HEK293 (cell line): ENCODE measurements at regions not wholly inside any gene's neighbourhood (a gene's known extent, or its start where the extent isn't known, plus 50 kb on each side); places are given as distances from the start of the nearest gene placed in this dataset.

Source experiments
- BCL11A ChIP-seq: fragments of 450-650 bp; formaldehyde crosslinking; IDR thresholded peaks from 2 replicates; pipeline ENCODE4 v1.5.1; 2016; ENCODE audit warnings: low read depth, missing biosample characterization, missing genetic modification characterization
- CTCF ChIP-seq: fragments of 450-650 bp; formaldehyde crosslinking; IDR thresholded peaks from 2 replicates; pipeline ENCODE4 v1.5.1; 2016; ENCODE audit warnings: missing biosample characterization, missing genetic modification characterization
- ZBTB6 ChIP-seq: fragments of 450-650 bp; formaldehyde crosslinking; IDR thresholded peaks from 2 replicates; pipeline ENCODE4 v1.5.1; 2017; ENCODE audit warnings: missing biosample characterization, missing genetic modification characterization
- ZFP3 ChIP-seq: fragments of 450-650 bp; formaldehyde crosslinking; IDR thresholded peaks from 2 replicates; pipeline ENCODE4 v1.5.1; 2016; ENCODE audit warnings: low read depth, missing biosample characterization, missing genetic modification characterization
- ZNF10 ChIP-seq: fragments of 450-650 bp; formaldehyde crosslinking; IDR thresholded peaks from 2 replicates; pipeline ENCODE4 v1.5.1; 2017; ENCODE audit warnings: missing biosample characterization, missing genetic modification characterization
- ZNF274 ChIP-seq, 2 experiments: fragments of 200-500 bp in 1 of 2; fragments of 450-650 bp in 1 of 2; sonication (Bioruptor generic) in 1 of 2; formaldehyde crosslinking in 1 of 2; IDR thresholded peaks; 2 replicates each; pipeline versions ENCODE4 v1.5.1 to v1.6.1; 2014 to 2016; ENCODE audit warnings: borderline replicate concordance in 1 of 2, inconsistent platforms in 1 of 2, low read length in 1 of 2, missing biosample characterization in 1 of 2, missing genetic modification characterization in 1 of 2
- ZNF324 ChIP-seq: fragments of 450-650 bp; formaldehyde crosslinking; IDR thresholded peaks from 2 replicates; pipeline ENCODE4 v1.5.1; 2016; ENCODE audit warnings: missing biosample characterization, missing genetic modification characterization
- ZNF530 ChIP-seq: fragments of 450-650 bp; formaldehyde crosslinking; IDR thresholded peaks from 2 replicates; pipeline ENCODE4 v1.5.1; 2016; ENCODE audit warnings: low read depth, missing biosample characterization, missing genetic modification characterization
- ZNF600 ChIP-seq: fragments of 450-650 bp; formaldehyde crosslinking; IDR thresholded peaks from 2 replicates; pipeline ENCODE4 v1.5.1; 2016; ENCODE audit warnings: missing biosample characterization, missing genetic modification characterization
- TF ChIP-seq, protein P1 (sequence below): fragments of 450-650 bp; formaldehyde crosslinking; IDR thresholded peaks from 2 replicates; pipeline ENCODE4 v1.5.1; 2016; ENCODE audit warnings: missing biosample characterization, missing genetic modification characterization

DNA sequence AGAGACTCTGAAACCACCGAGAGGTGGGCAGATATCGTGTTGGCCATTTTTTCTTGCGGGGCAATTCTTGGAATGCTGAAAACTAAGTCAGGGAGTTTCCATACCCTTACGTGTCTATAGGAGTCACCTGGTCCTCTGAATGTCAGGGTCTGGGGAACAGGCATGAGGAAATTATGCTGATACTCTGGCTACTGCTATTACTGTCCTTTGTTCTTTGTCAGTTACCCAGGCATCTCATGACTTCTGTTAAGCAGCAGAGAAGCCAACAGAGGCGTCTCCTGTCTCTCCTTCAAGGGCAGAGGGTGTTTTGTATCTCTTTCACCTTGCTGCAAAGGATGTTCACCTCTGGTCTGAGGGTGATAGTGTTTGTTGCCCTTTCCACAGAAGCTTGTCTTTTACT, 559.5 kb upstream of the CCDC54 start:
- no peak for TF ChIP-seq ZNF324 (tag by site-specific recombination)
- no peak for TF ChIP-seq ZFP3 (tag by site-specific recombination)
- TF ChIP-seq BCL11A (tag by site-specific recombination), result no peak
- TF ChIP-seq ZNF274 (IDR thresholded peaks at IDR 0.05; ENCODE audit: low read length), result no peak
- TF ChIP-seq ZNF274 (tag by site-specific recombination; IDR thresholded peaks at IDR 0.05; ENCODE audit: borderline replicate concordance), result no peak
- TF ChIP-seq CTCF (tag by site-specific recombination), result no peak
- TF ChIP-seq, protein P1, sequence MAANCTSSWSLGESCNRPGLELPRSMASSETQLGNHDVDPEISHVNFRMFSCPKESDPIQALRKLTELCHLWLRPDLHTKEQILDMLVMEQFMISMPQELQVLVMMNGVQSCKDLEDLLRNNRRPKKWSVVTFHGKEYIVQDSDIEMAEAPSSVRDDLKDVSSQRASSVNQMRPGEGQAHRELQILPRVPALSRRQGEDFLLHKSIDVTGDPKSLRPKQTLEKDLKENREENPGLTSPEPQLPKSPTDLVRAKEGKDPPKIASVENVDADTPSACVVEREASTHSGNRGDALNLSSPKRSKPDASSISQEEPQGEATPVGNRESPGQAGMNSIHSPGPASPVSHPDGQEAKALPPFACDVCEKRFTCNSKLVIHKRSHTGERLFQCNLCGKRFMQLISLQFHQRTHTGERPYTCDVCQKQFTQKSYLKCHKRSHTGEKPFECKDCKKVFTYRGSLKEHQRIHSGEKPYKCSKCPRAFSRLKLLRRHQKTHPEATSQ (tag by site-specific recombination), result no peak
- no peak for TF ChIP-seq ZNF10 (tag by site-specific recombination)
- no peak for TF ChIP-seq ZBTB6 (tag by site-specific recombination)
- no peak for TF ChIP-seq ZNF600 (tag by site-specific recombination)
- TF ChIP-seq ZNF530 (tag by site-specific recombination), result no peak
